ENCODE measurements at regions not wholly inside any gene's neighbourhood (a gene's known extent, or its start where the extent isn't known, plus 50 kb on each side); places are given as distances from the start of the nearest gene placed in this dataset.
A peak's percentile ranks its signal among the peaks of the same experiment; 100 is the strongest.
"Not testable (repeated sequence)": the region's sequence is repeated elsewhere in the genome, so short reads cannot be mapped to it uniquely, and the experiment has no call there.

- DNase-seq (ENCODE audit: low spot score), result not testable (repeated sequence)
Measured at GRCh38 chr9:41754822-41755221, 374.4 kb downstream of the CNTNAP3B start.

- not testable (repeated sequence) for DNase-seq (ENCODE audit: low spot score)
Measured at GRCh38 chr9:41754403-41754802, 374.8 kb downstream of the CNTNAP3B start.

- DNase-seq (ENCODE audit: low spot score), result not testable (repeated sequence)
Measured at GRCh38 chr9:41741897-41742296, 387.3 kb downstream of the CNTNAP3B start.

GRCh38 chr9:41741173-41741572 lies 388.1 kb downstream of the CNTNAP3B start:
- DNase-seq (ENCODE audit: low spot score), result not testable (repeated sequence)

GRCh38 chr9:41738681-41739080 lies 390.5 kb downstream of the CNTNAP3B start:
- not testable (repeated sequence) for DNase-seq (ENCODE audit: low spot score)

GRCh38 chr9:41699190-41699589 lies 430.0 kb downstream of the CNTNAP3B start:
- not testable (repeated sequence) for DNase-seq (ENCODE audit: low spot score)

GRCh38 chr9:41697080-41697479 lies 432.1 kb downstream of the CNTNAP3B start:
- DNase-seq (ENCODE audit: low spot score), result not testable (repeated sequence)

- DNase-seq (ENCODE audit: low spot score), result not testable (repeated sequence)
Measured at GRCh38 chr9:41679312-41679711, 449.9 kb downstream of the CNTNAP3B start.

GRCh38 chr9:41663497-41664036 lies 465.7 kb downstream of the CNTNAP3B start:
- not testable (repeated sequence) for DNase-seq (ENCODE audit: low spot score)

- not testable (repeated sequence) for DNase-seq (ENCODE audit: low spot score)
Measured at GRCh38 chr9:41658706-41659105, 469.6 kb upstream of the ZNG1F start.

- DNase-seq (ENCODE audit: low spot score), result not testable (repeated sequence)
Measured at GRCh38 chr9:41658116-41658515, 469.0 kb upstream of the ZNG1F start.

- DNase-seq (ENCODE audit: low spot score), result not testable (repeated sequence)
Measured at GRCh38 chr9:41657141-41657540, 468.0 kb upstream of the ZNG1F start.

GRCh38 chr9:41655071-41655554 lies 466.0 kb upstream of the ZNG1F start:
- not testable (repeated sequence) for DNase-seq (ENCODE audit: low spot score)

GRCh38 chr9:41654349-41654748 lies 465.2 kb upstream of the ZNG1F start:
- not testable (repeated sequence) for DNase-seq (ENCODE audit: low spot score)

GRCh38 chr9:41653560-41654340 lies 464.6 kb upstream of the ZNG1F start:
- not testable (repeated sequence) for DNase-seq (ENCODE audit: low spot score)

- not testable (repeated sequence) for DNase-seq (ENCODE audit: low spot score)
Measured at GRCh38 chr9:41652800-41653199, 463.7 kb upstream of the ZNG1F start.

- not testable (repeated sequence) for DNase-seq (ENCODE audit: low spot score)
Measured at GRCh38 chr9:41652100-41652713, 463.1 kb upstream of the ZNG1F start.

GRCh38 chr9:41650086-41650485 lies 461.0 kb upstream of the ZNG1F start:
- DNase-seq (ENCODE audit: low spot score), result not testable (repeated sequence)

GRCh38 chr9:41648564-41648963 lies 459.4 kb upstream of the ZNG1F start:
- DNase-seq (ENCODE audit: low spot score), result peak; percentile 35

GRCh38 chr9:41646246-41646645 lies 457.1 kb upstream of the ZNG1F start:
- not testable (repeated sequence) for DNase-seq (ENCODE audit: low spot score)

- DNase-seq (ENCODE audit: low spot score), result peak; percentile 61
Measured at GRCh38 chr9:41643571-41644279, 454.6 kb upstream of the ZNG1F start.

GRCh38 chr9:41633726-41634125 lies 444.6 kb upstream of the ZNG1F start:
- DNase-seq (ENCODE audit: low spot score), result not testable (repeated sequence)
